Erythroblast (primary cell): ENCODE measurements at regions not wholly inside any gene's neighbourhood (a gene's known extent, or its start where the extent isn't known, plus 50 kb on each side); places are given as distances from the start of the nearest gene placed in this dataset.
"Not testable (repeated sequence)": the region's sequence is repeated elsewhere in the genome, so short reads cannot be mapped to it uniquely, and the experiment has no call there.

Experiments used
- GATA1 ChIP-seq: IDR thresholded peaks from 2 replicates; pipeline ENCODE4 v1.6.1; 2011; ENCODE audit warnings: low read depth, mild to moderate bottlenecking, control low read depth, low read length, moderate library complexity
- POLR2A ChIP-seq: IDR thresholded peaks from 2 replicates; pipeline ENCODE4 v1.6.1; 2011; ENCODE audit warnings: mild to moderate bottlenecking, low read length

DNA sequence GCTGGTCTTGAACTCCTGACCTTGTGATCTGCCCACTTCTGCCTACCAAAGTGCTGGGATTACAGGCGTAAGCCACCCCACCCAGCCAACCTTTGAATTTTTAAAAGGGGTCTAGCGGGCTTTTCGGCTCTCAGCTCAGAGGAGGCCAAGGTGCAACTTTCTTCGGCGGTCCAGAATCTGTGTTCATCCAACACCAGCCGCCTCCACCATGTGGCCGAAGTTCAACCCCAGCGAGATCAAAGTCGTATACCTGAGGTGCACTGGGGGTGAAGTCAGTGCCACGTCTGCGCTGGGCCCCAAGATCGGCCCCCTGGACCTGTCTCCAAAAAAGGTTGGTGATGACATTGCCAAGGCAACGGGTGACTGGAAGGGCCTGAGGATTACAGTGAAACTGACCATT is 78.8 kb upstream of the PIM1 start:
- TF ChIP-seq POLR2A, GATA1: not testable (repeated sequence)
